SK-N-SH (cell line): ENCODE measurements at regions not wholly inside any gene's neighbourhood (a gene's known extent, or its start where the extent isn't known, plus 50 kb on each side); places are given as distances from the start of the nearest gene placed in this dataset.

Experiments used
- CTCF ChIP-seq: fragments of 200-600 bp; sonication (generic); IDR thresholded peaks from 2 replicates; pipeline ENCODE4 v1.6.1; 2017; ENCODE audit warnings: antibody characterized with exemption, mild to moderate bottlenecking, moderate library complexity
- USF2 ChIP-seq: fragments of 150-350 bp; IDR thresholded peaks from 2 replicates; pipeline ENCODE4 v1.6.1; 2017; ENCODE audit warnings: antibody characterized with exemption, low read length, low read depth, borderline replicate concordance

- no peak for TF ChIP-seq CTCF
- TF ChIP-seq USF2, result no peak
Observed at GRCh38 chr5:89010512-89010911, 127.5 kb upstream of the MEF2C start.
